Testis (tissue), 2 donors: ENCODE measurements at regions not wholly inside any gene's neighbourhood (a gene's known extent, or its start where the extent isn't known, plus 50 kb on each side); places are given as distances from the start of the nearest gene placed in this dataset.

ENCODE experiments used
- CTCF ChIP-seq, 3 experiments: fragments of 450-650 bp in 2 of 3; fragments of 200-600 bp in 1 of 3; sonication (generic) in 1 of 3; IDR thresholded peaks; one replicate each; pipeline ENCODE4 v1.5.1; 2016 to 2019; ENCODE audit warnings: antibody characterized with exemption in 3 of 3, mild to moderate bottlenecking in 2 of 3, moderate library complexity in 1 of 3
- POLR2A ChIP-seq: fragments of 450-650 bp; IDR thresholded peaks from one replicate; pipeline ENCODE4 v1.6.1; 2017; ENCODE audit warnings: antibody characterized with exemption, mild to moderate bottlenecking, moderate library complexity

GRCh38 chr20:61121661-61122060 is 130.4 kb upstream of the CDH4 start:
- TF ChIP-seq POLR2A (no peak), CTCF (IDR thresholded peaks at IDR 0.05) (no peak)
